CD4-positive, alpha-beta T cell treated with Interleukin-1 beta for 1 hour (primary cell): ENCODE measurements at regions not wholly inside any gene's neighbourhood (a gene's known extent, or its start where the extent isn't known, plus 50 kb on each side); places are given as distances from the start of the nearest gene placed in this dataset.

ENCODE experiments used
- DNase-seq, 2 donors: peaks; one replicate each; pipeline ENCODE4 v3.0.0-alpha.2; 2020 to 2022

- no peak for DNase-seq
These were observed 235.5 kb upstream of the WWC1 start for GRCh38 chr5:168055961-168056360.

- DNase-seq: no peak
These were observed 234.8 kb upstream of the WWC1 start for GRCh38 chr5:168056499-168057182.

- no peak for DNase-seq
These were observed 233.5 kb upstream of the WWC1 start for GRCh38 chr5:168057905-168058304.

GRCh38 chr5:168059131-168059530, 232.3 kb upstream of the WWC1 start:
- DNase-seq: no peak

- no peak for DNase-seq
These were observed 229.2 kb upstream of the WWC1 start for GRCh38 chr5:168062239-168062638.

- no peak for DNase-seq
These were observed 227.0 kb upstream of the WWC1 start for GRCh38 chr5:168064457-168064856.

GRCh38 chr5:168064933-168065622, 226.4 kb upstream of the WWC1 start:
- DNase-seq: no peak

- no peak for DNase-seq
These were observed 224.8 kb upstream of the WWC1 start for GRCh38 chr5:168066536-168067208.

- DNase-seq: no peak
These were observed 220.7 kb upstream of the WWC1 start for GRCh38 chr5:168070761-168071160.

GRCh38 chr5:168072665-168073064, 218.8 kb upstream of the WWC1 start:
- no peak for DNase-seq

- no peak for DNase-seq
These were observed 218.1 kb upstream of the WWC1 start for GRCh38 chr5:168073311-168073710.

- no peak for DNase-seq
These were observed 217.2 kb upstream of the WWC1 start for GRCh38 chr5:168073991-168074800.

- DNase-seq: no peak
These were observed 216.1 kb upstream of the WWC1 start for GRCh38 chr5:168075387-168075786.

- DNase-seq: no peak
These were observed 214.9 kb upstream of the WWC1 start for GRCh38 chr5:168076561-168076991.

GRCh38 chr5:168085261-168086031, 206.0 kb upstream of the WWC1 start:
- no peak for DNase-seq

- DNase-seq: no peak
These were observed 205.3 kb upstream of the WWC1 start for GRCh38 chr5:168086104-168086610.

GRCh38 chr5:168086746-168087145, 204.7 kb upstream of the WWC1 start:
- no peak for DNase-seq

GRCh38 chr5:168088410-168089173, 202.9 kb upstream of the WWC1 start:
- no peak for DNase-seq

GRCh38 chr5:168089201-168089887, 202.1 kb upstream of the WWC1 start:
- DNase-seq: no peak
